Astrocyte (in vitro differentiated cells and primary cell): ENCODE measurements at regions not wholly inside any gene's neighbourhood (a gene's known extent, or its start where the extent isn't known, plus 50 kb on each side); places are given as distances from the start of the nearest gene placed in this dataset.

Source experiments
- EZH2 ChIP-seq: IDR thresholded peaks from 2 replicates; pipeline ENCODE4 v1.6.1; 2012; ENCODE audit warnings: mild to moderate bottlenecking, low read length, inconsistent platforms; ENCODE audit not compliant: insufficient read depth
- TF ChIP-seq, protein P1 (sequence below): IDR thresholded peaks from 2 replicates; pipeline ENCODE4 v1.5.1; 2011; ENCODE audit warnings: low read depth, mild to moderate bottlenecking, inconsistent platforms, low read length, moderate library complexity; ENCODE audit not compliant: insufficient read depth

DNA sequence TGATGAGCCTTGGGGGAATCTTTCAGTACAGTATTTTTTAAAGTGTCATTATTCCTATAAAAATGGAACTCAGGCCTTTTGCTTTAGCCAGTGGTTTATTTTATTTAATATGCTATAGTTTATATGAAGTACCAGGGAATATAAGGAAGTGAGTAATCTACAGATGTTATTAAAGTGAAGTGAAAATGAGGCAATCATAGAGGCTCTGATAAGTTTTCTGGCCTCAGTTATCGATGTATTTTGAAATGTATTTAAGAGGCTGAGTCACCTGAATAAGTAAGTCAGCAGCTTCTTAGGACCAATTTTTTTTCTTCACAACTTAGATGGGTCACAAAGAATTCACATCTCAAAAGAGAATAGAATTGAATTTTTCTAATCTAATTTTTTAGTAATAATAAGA is 829.0 kb downstream of the DNAH5 start:
- TF ChIP-seq, protein P1, sequence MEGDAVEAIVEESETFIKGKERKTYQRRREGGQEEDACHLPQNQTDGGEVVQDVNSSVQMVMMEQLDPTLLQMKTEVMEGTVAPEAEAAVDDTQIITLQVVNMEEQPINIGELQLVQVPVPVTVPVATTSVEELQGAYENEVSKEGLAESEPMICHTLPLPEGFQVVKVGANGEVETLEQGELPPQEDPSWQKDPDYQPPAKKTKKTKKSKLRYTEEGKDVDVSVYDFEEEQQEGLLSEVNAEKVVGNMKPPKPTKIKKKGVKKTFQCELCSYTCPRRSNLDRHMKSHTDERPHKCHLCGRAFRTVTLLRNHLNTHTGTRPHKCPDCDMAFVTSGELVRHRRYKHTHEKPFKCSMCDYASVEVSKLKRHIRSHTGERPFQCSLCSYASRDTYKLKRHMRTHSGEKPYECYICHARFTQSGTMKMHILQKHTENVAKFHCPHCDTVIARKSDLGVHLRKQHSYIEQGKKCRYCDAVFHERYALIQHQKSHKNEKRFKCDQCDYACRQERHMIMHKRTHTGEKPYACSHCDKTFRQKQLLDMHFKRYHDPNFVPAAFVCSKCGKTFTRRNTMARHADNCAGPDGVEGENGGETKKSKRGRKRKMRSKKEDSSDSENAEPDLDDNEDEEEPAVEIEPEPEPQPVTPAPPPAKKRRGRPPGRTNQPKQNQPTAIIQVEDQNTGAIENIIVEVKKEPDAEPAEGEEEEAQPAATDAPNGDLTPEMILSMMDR = no peak
- TF ChIP-seq EZH2 = no peak
